ENCODE measurements at regions not wholly inside any gene's neighbourhood (a gene's known extent, or its start where the extent isn't known, plus 50 kb on each side); places are given as distances from the start of the nearest gene placed in this dataset.
"Not testable (repeated sequence)": the region's sequence is repeated elsewhere in the genome, so short reads cannot be mapped to it uniquely, and the experiment has no call there.

- DNase-seq (ENCODE audit: low read depth), result no peak
Observed at GRCh38 chrX:16320765-16321355, 153.6 kb downstream of the MAGEB17 start.

- no peak for DNase-seq (ENCODE audit: low read depth)
Observed at GRCh38 chrX:16333453-16333852, 166.2 kb downstream of the MAGEB17 start.

GRCh38 chrX:16335181-16335580 is 167.9 kb downstream of the MAGEB17 start:
- DNase-seq (ENCODE audit: low read depth), result no peak

- peak; percentile 1 for DNase-seq (ENCODE audit: low read depth)
Observed at GRCh38 chrX:16347968-16348670, 180.8 kb downstream of the MAGEB17 start.

- DNase-seq (ENCODE audit: low read depth), result no peak
Observed at GRCh38 chrX:16357902-16358301, 190.6 kb downstream of the MAGEB17 start.

GRCh38 chrX:16360056-16360455 is 192.8 kb downstream of the MAGEB17 start:
- not testable (repeated sequence) for DNase-seq (ENCODE audit: low read depth)

GRCh38 chrX:16368696-16369095 is 201.4 kb downstream of the MAGEB17 start:
- DNase-seq (ENCODE audit: low read depth), result no peak

- no peak for DNase-seq (ENCODE audit: low read depth)
Observed at GRCh38 chrX:16376056-16376455, 208.8 kb downstream of the MAGEB17 start.

GRCh38 chrX:16386126-16386525 is 218.8 kb downstream of the MAGEB17 start:
- no peak for DNase-seq (ENCODE audit: low read depth)

- DNase-seq (ENCODE audit: low read depth), result no peak
Observed at GRCh38 chrX:16392597-16392996, 225.3 kb downstream of the MAGEB17 start.

- DNase-seq (ENCODE audit: low read depth), result no peak
Observed at GRCh38 chrX:16394290-16394689, 227.0 kb downstream of the MAGEB17 start.

GRCh38 chrX:16403808-16404207 is 236.5 kb downstream of the MAGEB17 start:
- DNase-seq (ENCODE audit: low read depth), result no peak

- no peak for DNase-seq (ENCODE audit: low read depth)
Observed at GRCh38 chrX:16416588-16416987, 233.4 kb upstream of the S100G start.

- peak; percentile 1 for DNase-seq (ENCODE audit: low read depth)
Observed at GRCh38 chrX:16418650-16419049, 231.3 kb upstream of the S100G start.

- DNase-seq (ENCODE audit: low read depth), result no peak
Observed at GRCh38 chrX:16427668-16428067, 222.3 kb upstream of the S100G start.

GRCh38 chrX:16429406-16429805 is 220.6 kb upstream of the S100G start:
- peak; percentile 12 for DNase-seq (ENCODE audit: low read depth)

- DNase-seq (ENCODE audit: low read depth), result no peak
Observed at GRCh38 chrX:16431266-16431665, 218.7 kb upstream of the S100G start.

- no peak for DNase-seq (ENCODE audit: low read depth)
Observed at GRCh38 chrX:16433021-16433420, 216.9 kb upstream of the S100G start.

GRCh38 chrX:16435399-16435986 is 214.5 kb upstream of the S100G start:
- DNase-seq (ENCODE audit: low read depth), result no peak

- peak; percentile 46 for DNase-seq (ENCODE audit: low read depth)
Observed at GRCh38 chrX:16436348-16437188, 213.4 kb upstream of the S100G start.

- DNase-seq (ENCODE audit: low read depth), result no peak
Observed at GRCh38 chrX:16440446-16440845, 209.5 kb upstream of the S100G start.

GRCh38 chrX:16444353-16444752 is 205.6 kb upstream of the S100G start:
- peak; percentile 15 for DNase-seq (ENCODE audit: low read depth)
